Esophagus (tissue), 2 donors: ENCODE measurements at regions not wholly inside any gene's neighbourhood (a gene's known extent, or its start where the extent isn't known, plus 50 kb on each side); places are given as distances from the start of the nearest gene placed in this dataset.

Experiments used
- H3K27ac ChIP-seq, 2 donors: one replicate each; pipeline ENCODE4 v1.5.1; 2013; ENCODE audit warnings: low read depth in 2 of 2, mild to moderate bottlenecking in 2 of 2, inconsistent platforms in 1 of 2, low read length in 1 of 2, moderate library complexity in 1 of 2
- H3K27me3 ChIP-seq, 2 donors: one replicate each; pipeline ENCODE4 v1.6.1; 2013; ENCODE audit warnings: low read length in 2 of 2, control low read depth in 1 of 2, mild to moderate bottlenecking in 1 of 2; ENCODE audit not compliant: insufficient read depth in 2 of 2, control insufficient read depth in 1 of 2
- H3K36me3 ChIP-seq, 2 donors: one replicate each; pipeline ENCODE4 v1.6.1; 2013; ENCODE audit warnings: low read length in 1 of 2; ENCODE audit not compliant: control insufficient read depth in 2 of 2, insufficient read depth in 2 of 2
- H3K4me1 ChIP-seq, 2 donors: one replicate each; pipeline ENCODE4 v1.6.1; 2013; ENCODE audit warnings: low read length in 1 of 2; ENCODE audit not compliant: control insufficient read depth in 2 of 2, insufficient read depth in 2 of 2
- H3K4me3 ChIP-seq, 2 donors: one replicate each; pipeline ENCODE4 v1.5.1; 2013; ENCODE audit warnings: low read length in 2 of 2, mild to moderate bottlenecking in 2 of 2, low read depth in 1 of 2, moderate library complexity in 1 of 2
- H3K9me3 ChIP-seq, 2 donors: one replicate each; pipeline ENCODE4 v1.6.1; 2013; ENCODE audit warnings: mild to moderate bottlenecking in 2 of 2, low read depth in 1 of 2, low read length in 1 of 2, moderate library complexity in 1 of 2; ENCODE audit not compliant: control insufficient read depth in 2 of 2, insufficient read depth in 1 of 2
- WGBS, 2 donors: extraction: QIAGEN DNeasy Blood & Tissue Kit; methylation state at CpG; one replicate each; pipeline ENCODE4 v1.1.7; 2013; 5-methylcytosine and 5-hydroxymethylcytosine counted together
- donor health status: healthy with polysubstance abuse.
- donor health status: Bipolar disorder and iron deficiency.

- Histone ChIP-seq H3K27ac (no peak overlapping the region), H3K27me3 (no peaks in the 10 kb centered on the region), H3K4me1 (no peaks in the 10 kb centered on the region), H3K36me3 (no peaks in the 10 kb centered on the region), H3K4me3 (no peak overlapping the region), H3K9me3 (no peaks in the 10 kb centered on the region)
- WGBS, 2 donors, result 80 to 85% methylated on average over 8 of the region's 8 CpGs
These were observed 52.6 kb upstream of the NHLH2 start for GRCh38 chr1:115893545-115893944.

- H3K4me1 ChIP-seq, result no peaks in the 10 kb centered on the region
- no peak overlapping the region for H3K27ac ChIP-seq
- no peaks in the 10 kb centered on the region for H3K36me3 ChIP-seq
- WGBS, 2 donors, result 89 to 91% methylated on average over 4 of the region's 4 CpGs
- no peaks in the 10 kb centered on the region for H3K27me3 ChIP-seq
- no peaks in the 10 kb centered on the region for H3K9me3 ChIP-seq
- H3K4me3 ChIP-seq, result no peak overlapping the region
These were observed 57.1 kb upstream of the NHLH2 start for GRCh38 chr1:115898020-115898419.

GRCh38 chr1:115900856-115901255 is 59.9 kb upstream of the NHLH2 start:
- Histone ChIP-seq H3K4me3 (no peak overlapping the region), H3K9me3 (no peaks in the 10 kb centered on the region), H3K4me1 (no peaks in the 10 kb centered on the region), H3K27me3 (no peaks in the 10 kb centered on the region), H3K27ac (no peak overlapping the region), H3K36me3 (no peaks in the 10 kb centered on the region)

GRCh38 chr1:115906627-115907026 is 65.7 kb upstream of the NHLH2 start:
- Histone ChIP-seq H3K36me3 (no peaks in the 10 kb centered on the region), H3K9me3 (no peaks in the 10 kb centered on the region), H3K4me1 (peaks cover 0 to 5% of the 10 kb centered on the region in 2 donors), H3K4me3 (no peak overlapping the region), H3K27me3 (no peaks in the 10 kb centered on the region), H3K27ac (peak overlapping the region in 1 of 2 donors; percentile 54)
- WGBS, 2 donors, result 46 to 64% methylated on average over 1 of the region's 1 CpG

GRCh38 chr1:115907092-115907491 is 66.2 kb upstream of the NHLH2 start:
- no peak overlapping the region for H3K27ac ChIP-seq
- WGBS, 2 donors, result 52 to 60% methylated on average over 2 of the region's 2 CpGs
- H3K4me3 ChIP-seq, result no peak overlapping the region
- H3K9me3 ChIP-seq, result no peaks in the 10 kb centered on the region
- H3K4me1 ChIP-seq, result peaks cover 0 to 5% of the 10 kb centered on the region in 2 donors
- no peaks in the 10 kb centered on the region for H3K36me3 ChIP-seq
- H3K27me3 ChIP-seq, result no peaks in the 10 kb centered on the region

GRCh38 chr1:115908565-115909274 is 67.6 kb upstream of the SLC22A15 start:
- Histone ChIP-seq H3K4me1 (peaks cover 0 to 5% of the 10 kb centered on the region in 2 donors), H3K27me3 (no peaks in the 10 kb centered on the region), H3K27ac (no peak overlapping the region), H3K4me3 (no peak overlapping the region), H3K9me3 (no peaks in the 10 kb centered on the region), H3K36me3 (no peaks in the 10 kb centered on the region)
- 77 to 80% methylated on average over 8 of the region's 8 CpGs for WGBS, 2 donors

- Histone ChIP-seq H3K27me3 (no peaks in the 10 kb centered on the region), H3K4me3 (no peak overlapping the region), H3K9me3 (no peaks in the 10 kb centered on the region), H3K36me3 (no peaks in the 10 kb centered on the region), H3K27ac (no peak overlapping the region), H3K4me1 (peaks cover 0 to 5% of the 10 kb centered on the region in 2 donors)
- WGBS, 2 donors, result 68 to 82% methylated on average over 2 of the region's 2 CpGs
These were observed 66.1 kb upstream of the SLC22A15 start for GRCh38 chr1:115910231-115910630.

- Histone ChIP-seq H3K27me3 (no peaks in the 10 kb centered on the region), H3K27ac (peak overlapping the region in 1 of 2 donors; percentile 10), H3K36me3 (no peaks in the 10 kb centered on the region), H3K4me3 (no peak overlapping the region), H3K9me3 (no peaks in the 10 kb centered on the region), H3K4me1 (peaks cover 0 to 5% of the 10 kb centered on the region in 2 donors)
- WGBS, 2 donors, result 31 to 35% methylated on average over 2 of the region's 2 CpGs
These were observed 65.0 kb upstream of the SLC22A15 start for GRCh38 chr1:115911294-115911693.

- no peaks in the 10 kb centered on the region for H3K27me3 ChIP-seq
- no peaks in the 10 kb centered on the region for H3K36me3 ChIP-seq
- H3K9me3 ChIP-seq, result no peaks in the 10 kb centered on the region
- H3K27ac ChIP-seq, result no peak overlapping the region
- no peak overlapping the region for H3K4me3 ChIP-seq
- peaks cover 0 to 3% of the 10 kb centered on the region in 2 donors for H3K4me1 ChIP-seq
- WGBS, 2 donors, result 52 to 54% methylated on average over 3 of the region's 3 CpGs
These were observed 64.2 kb upstream of the SLC22A15 start for GRCh38 chr1:115912116-115912515.

- Histone ChIP-seq H3K27me3 (no peaks in the 10 kb centered on the region), H3K9me3 (no peaks in the 10 kb centered on the region), H3K27ac (no peak overlapping the region), H3K4me3 (no peak overlapping the region), H3K36me3 (no peaks in the 10 kb centered on the region), H3K4me1 (peaks cover 0 to under 1% of the 10 kb centered on the region in 2 donors)
- 68 to 79% methylated on average over 6 of the region's 6 CpGs for WGBS, 2 donors
These were observed 53.5 kb upstream of the SLC22A15 start for GRCh38 chr1:115922801-115923200.
